ENCODE measurements at regions not wholly inside any gene's neighbourhood (a gene's known extent, or its start where the extent isn't known, plus 50 kb on each side); places are given as distances from the start of the nearest gene placed in this dataset.

- TF ChIP-seq POLR2A (IDR thresholded peaks at IDR 0.05) (no peak), CTCF (IDR thresholded peaks at IDR 0.05) (no peak)
Measured at GRCh38 chr3:5341610-5342009, 154.1 kb downstream of the EDEM1 start.
